ENCODE measurements at regions not wholly inside any gene's neighbourhood (a gene's known extent, or its start where the extent isn't known, plus 50 kb on each side); places are given as distances from the start of the nearest gene placed in this dataset.

DNA sequence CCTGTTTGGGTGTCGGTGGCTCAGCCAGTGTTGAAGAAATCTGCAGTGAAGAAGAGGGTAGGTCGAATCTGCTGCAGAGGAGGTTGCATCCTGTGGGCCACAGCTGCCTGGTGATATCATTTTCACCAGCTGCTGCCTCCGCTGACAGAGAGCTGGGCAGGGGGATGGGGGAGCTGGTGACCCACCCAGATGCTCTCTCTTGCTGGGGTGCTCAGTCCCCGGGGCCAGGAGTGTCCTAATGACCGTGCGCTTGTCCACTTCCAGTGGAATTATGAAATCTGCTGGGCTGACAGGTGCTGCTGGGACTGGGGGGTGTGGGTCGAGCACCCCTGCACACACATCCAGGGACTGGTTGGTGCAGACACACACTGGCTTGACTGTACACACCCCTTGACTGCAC is 83.2 kb upstream of the IRX4 start:
- Histone ChIP-seq H3K9me3 (ENCODE audit: control insufficient read depth, insufficient read depth, low read length) (peaks cover 28% of the 10 kb centered on the region), H3K4me3 (ENCODE audit: low read depth, low read length) (no peak overlapping the region), H3K27ac (ENCODE audit: low read depth, low read length) (no peak overlapping the region), H3K27me3 (ENCODE audit: control insufficient read depth, insufficient read depth, low read length) (no peaks in the 10 kb centered on the region)
- CTCF ChIA-PET, result no interaction called here
- TF ChIP-seq, protein P1, sequence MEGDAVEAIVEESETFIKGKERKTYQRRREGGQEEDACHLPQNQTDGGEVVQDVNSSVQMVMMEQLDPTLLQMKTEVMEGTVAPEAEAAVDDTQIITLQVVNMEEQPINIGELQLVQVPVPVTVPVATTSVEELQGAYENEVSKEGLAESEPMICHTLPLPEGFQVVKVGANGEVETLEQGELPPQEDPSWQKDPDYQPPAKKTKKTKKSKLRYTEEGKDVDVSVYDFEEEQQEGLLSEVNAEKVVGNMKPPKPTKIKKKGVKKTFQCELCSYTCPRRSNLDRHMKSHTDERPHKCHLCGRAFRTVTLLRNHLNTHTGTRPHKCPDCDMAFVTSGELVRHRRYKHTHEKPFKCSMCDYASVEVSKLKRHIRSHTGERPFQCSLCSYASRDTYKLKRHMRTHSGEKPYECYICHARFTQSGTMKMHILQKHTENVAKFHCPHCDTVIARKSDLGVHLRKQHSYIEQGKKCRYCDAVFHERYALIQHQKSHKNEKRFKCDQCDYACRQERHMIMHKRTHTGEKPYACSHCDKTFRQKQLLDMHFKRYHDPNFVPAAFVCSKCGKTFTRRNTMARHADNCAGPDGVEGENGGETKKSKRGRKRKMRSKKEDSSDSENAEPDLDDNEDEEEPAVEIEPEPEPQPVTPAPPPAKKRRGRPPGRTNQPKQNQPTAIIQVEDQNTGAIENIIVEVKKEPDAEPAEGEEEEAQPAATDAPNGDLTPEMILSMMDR (IDR thresholded peaks at IDR 0.05; ENCODE audit: low read depth, low read length), result no peak
- DNase-seq (ENCODE audit: low read depth, low spot score), result no peak
- POLR2A ChIA-PET, result no interaction called here

DNA sequence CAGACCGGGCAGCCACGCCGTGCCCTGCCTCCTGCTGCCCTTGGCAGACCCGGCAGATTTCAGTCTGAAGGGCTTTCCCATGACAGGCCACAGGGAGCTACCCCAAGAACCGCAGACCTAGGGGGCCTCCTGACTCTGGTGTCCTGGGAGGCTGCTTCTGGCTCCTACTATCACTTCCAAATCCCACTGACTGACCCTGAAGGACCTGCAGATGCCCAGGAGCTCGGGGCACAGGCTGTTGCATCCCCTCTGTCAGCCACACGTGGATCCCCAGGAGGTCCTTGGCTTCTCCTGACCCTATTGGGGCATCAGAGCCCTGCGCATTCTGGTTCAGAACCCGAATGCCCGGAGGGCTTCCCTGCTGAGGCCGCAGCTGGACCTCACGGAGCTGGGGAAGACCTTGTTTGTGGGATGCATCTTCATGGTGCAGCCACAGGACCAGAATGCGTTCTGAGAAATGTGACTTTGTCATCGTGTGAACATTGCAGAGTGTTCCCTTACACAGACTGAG is 81.3 kb upstream of the IRX4 start:
- no peak overlapping the region for H3K27ac ChIP-seq (ENCODE audit: low read depth, low read length)
- no peak for DNase-seq (ENCODE audit: low read depth, low spot score)
- H3K27me3 ChIP-seq (ENCODE audit: control insufficient read depth, insufficient read depth, low read length), result no peaks in the 10 kb centered on the region
- ChIA-PET CTCF (no interaction called here), POLR2A (no interaction called here)
- H3K4me3 ChIP-seq (ENCODE audit: low read depth, low read length), result no peak overlapping the region
- TF ChIP-seq, protein P1 (IDR thresholded peaks at IDR 0.05; ENCODE audit: low read depth, low read length), result no peak
- H3K9me3 ChIP-seq (ENCODE audit: control insufficient read depth, insufficient read depth, low read length), result peaks cover 40% of the 10 kb centered on the region

DNA sequence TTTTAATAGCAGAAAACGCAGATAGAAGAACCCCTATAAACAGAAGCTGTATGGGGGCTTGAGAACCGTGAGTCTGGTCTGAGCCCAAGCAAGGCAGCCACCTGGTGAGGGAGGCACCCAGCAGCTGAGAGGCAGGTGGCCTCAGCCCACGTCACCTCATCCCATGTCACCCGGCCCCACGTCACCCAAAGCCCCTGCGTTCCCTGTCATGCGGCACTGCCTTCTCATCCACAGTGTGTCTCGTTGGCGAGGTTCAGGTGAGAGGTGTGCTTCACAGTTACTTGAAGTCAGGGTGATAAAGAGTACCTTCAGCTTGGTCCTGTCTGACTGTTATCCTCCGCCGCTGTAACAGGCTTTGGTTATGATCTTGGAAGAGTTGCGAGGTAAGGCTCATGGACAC is 80.6 kb upstream of the IRX4 start:
- Histone ChIP-seq H3K9me3 (ENCODE audit: control insufficient read depth, insufficient read depth, low read length) (peaks cover 40% of the 10 kb centered on the region), H3K27me3 (ENCODE audit: control insufficient read depth, insufficient read depth, low read length) (no peaks in the 10 kb centered on the region), H3K4me3 (ENCODE audit: low read depth, low read length) (no peak overlapping the region), H3K27ac (ENCODE audit: low read depth, low read length) (no peak overlapping the region)
- ChIA-PET POLR2A (no interaction called here), CTCF (no interaction called here)
- TF ChIP-seq, protein P1 (IDR thresholded peaks at IDR 0.05; ENCODE audit: low read depth, low read length), result no peak
- no peak for DNase-seq (ENCODE audit: low read depth, low spot score)

DNA sequence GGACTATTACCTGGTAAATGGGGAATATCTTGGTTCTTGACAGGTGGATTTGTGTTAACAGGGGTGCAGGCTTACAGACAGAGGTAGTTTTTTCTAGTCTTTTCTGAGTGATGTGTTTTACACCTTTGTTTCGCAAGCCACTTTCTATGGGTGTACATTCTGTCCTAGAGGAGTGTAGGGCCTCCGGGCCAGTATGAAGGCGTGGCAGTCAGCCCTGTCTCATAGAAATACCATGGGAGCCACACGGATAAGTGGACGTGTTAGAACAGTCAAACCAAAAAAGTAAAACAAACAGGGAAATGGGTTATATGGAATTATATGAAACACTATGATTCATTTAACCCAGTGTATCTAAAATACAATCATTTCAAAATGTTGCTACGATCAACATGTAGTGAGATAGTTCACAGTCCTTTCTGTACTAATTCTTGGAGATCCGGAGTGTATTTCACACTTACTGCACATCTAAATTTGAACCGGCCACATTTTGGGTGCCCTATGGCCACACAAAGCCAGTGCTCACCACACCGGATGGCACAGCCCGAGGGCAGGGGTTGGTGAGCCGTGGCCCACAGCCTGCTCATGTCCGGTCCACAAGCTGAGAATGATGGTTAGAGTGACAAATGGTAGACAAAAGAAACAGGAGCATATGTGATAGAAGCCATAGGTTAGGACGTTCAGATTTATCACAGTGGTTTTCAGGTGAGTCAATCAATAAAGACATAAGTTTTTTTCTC is 80.1 kb upstream of the IRX4 start:
- no peak for DNase-seq (ENCODE audit: low read depth, low spot score)
- TF ChIP-seq, protein P1 (IDR thresholded peaks at IDR 0.05; ENCODE audit: low read depth, low read length), result no peak
- Histone ChIP-seq H3K27me3 (ENCODE audit: control insufficient read depth, insufficient read depth, low read length) (no peaks in the 10 kb centered on the region), H3K4me3 (ENCODE audit: low read depth, low read length) (no peak overlapping the region), H3K9me3 (ENCODE audit: control insufficient read depth, insufficient read depth, low read length) (peaks cover 40% of the 10 kb centered on the region), H3K27ac (ENCODE audit: low read depth, low read length) (no peak overlapping the region)
- CTCF ChIA-PET, result no interaction called here
- POLR2A ChIA-PET, result no interaction called here

DNA sequence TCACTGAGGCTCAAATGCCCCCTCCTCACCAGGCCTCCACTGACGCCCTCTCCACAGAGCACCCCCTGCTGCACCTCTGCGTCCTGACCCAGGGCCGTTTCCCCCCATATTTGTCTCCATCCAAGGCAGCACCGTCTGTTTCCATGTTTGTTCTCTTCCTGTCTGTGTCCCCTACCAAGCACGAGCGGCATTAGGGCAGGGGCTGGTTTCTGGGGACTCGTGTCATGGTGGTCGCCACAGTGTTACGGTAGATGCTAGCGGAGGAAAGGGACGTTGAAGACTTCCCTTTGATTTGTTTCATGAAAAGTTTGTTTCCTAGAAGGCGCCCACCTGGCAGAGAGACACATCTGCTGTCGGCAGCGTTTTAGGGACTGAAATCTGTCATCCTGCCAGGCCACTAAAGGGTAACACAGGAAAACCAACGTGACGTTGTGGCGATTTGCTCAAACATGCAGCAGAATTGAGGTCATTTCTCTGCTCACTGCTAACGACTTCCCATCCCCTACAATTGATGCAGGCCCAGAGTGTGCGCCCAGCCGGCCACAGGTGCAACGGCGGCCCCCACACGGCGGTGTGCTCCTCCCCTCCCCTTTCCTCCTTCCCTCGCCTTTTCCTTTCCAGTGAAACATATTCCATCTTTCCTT is 79.3 kb upstream of the IRX4 start:
- H3K9me3 ChIP-seq (ENCODE audit: control insufficient read depth, insufficient read depth, low read length), result peaks cover 40% of the 10 kb centered on the region
- H3K27ac ChIP-seq (ENCODE audit: low read depth, low read length), result no peak overlapping the region
- no peaks in the 10 kb centered on the region for H3K27me3 ChIP-seq (ENCODE audit: control insufficient read depth, insufficient read depth, low read length)
- POLR2A ChIA-PET, result no interaction called here
- CTCF ChIA-PET, result no interaction called here
- TF ChIP-seq, protein P1 (IDR thresholded peaks at IDR 0.05; ENCODE audit: low read depth, low read length), result no peak
- no peak overlapping the region for H3K4me3 ChIP-seq (ENCODE audit: low read depth, low read length)
- DNase-seq (ENCODE audit: low read depth, low spot score), result no peak
